COLO829 (cell line): ENCODE measurements at regions not wholly inside any gene's neighbourhood (a gene's known extent, or its start where the extent isn't known, plus 50 kb on each side); places are given as distances from the start of the nearest gene placed in this dataset.
"Not testable (repeated sequence)": the region's sequence is repeated elsewhere in the genome, so short reads cannot be mapped to it uniquely, and the experiment has no call there.

Experiments used
- DNase-seq: peaks from one replicate; pipeline ENCODE4 v3.0.0; 2012; ENCODE audit warnings: low spot score

GRCh38 chr7:112678626-112679025 lies 111.6 kb downstream of the TMEM168 start:
- DNase-seq: no peak

GRCh38 chr7:112689466-112690177 lies 100.6 kb downstream of the TMEM168 start:
- DNase-seq: not testable (repeated sequence)

- DNase-seq: no peak
Measured at GRCh38 chr7:112692333-112692732, 97.9 kb downstream of the TMEM168 start.

GRCh38 chr7:112697211-112697610 lies 93.0 kb downstream of the TMEM168 start:
- not testable (repeated sequence) for DNase-seq

- no peak for DNase-seq
Measured at GRCh38 chr7:112699725-112700513, 90.3 kb downstream of the TMEM168 start.

GRCh38 chr7:112701456-112701855 lies 88.7 kb downstream of the TMEM168 start:
- DNase-seq: no peak

- no peak for DNase-seq
Measured at GRCh38 chr7:112707655-112708054, 82.5 kb downstream of the TMEM168 start.

GRCh38 chr7:112708236-112708635 lies 82.0 kb downstream of the TMEM168 start:
- no peak for DNase-seq
